Islet precursor cell (in vitro differentiated cells): ENCODE measurements at regions not wholly inside any gene's neighbourhood (a gene's known extent, or its start where the extent isn't known, plus 50 kb on each side); places are given as distances from the start of the nearest gene placed in this dataset.
"Not testable (repeated sequence)": the region's sequence is repeated elsewhere in the genome, so short reads cannot be mapped to it uniquely, and the experiment has no call there.

Experiments used
- DNase-seq: peaks from one replicate; pipeline ENCODE4 v3.0.0-alpha.2; 2018

DNA sequence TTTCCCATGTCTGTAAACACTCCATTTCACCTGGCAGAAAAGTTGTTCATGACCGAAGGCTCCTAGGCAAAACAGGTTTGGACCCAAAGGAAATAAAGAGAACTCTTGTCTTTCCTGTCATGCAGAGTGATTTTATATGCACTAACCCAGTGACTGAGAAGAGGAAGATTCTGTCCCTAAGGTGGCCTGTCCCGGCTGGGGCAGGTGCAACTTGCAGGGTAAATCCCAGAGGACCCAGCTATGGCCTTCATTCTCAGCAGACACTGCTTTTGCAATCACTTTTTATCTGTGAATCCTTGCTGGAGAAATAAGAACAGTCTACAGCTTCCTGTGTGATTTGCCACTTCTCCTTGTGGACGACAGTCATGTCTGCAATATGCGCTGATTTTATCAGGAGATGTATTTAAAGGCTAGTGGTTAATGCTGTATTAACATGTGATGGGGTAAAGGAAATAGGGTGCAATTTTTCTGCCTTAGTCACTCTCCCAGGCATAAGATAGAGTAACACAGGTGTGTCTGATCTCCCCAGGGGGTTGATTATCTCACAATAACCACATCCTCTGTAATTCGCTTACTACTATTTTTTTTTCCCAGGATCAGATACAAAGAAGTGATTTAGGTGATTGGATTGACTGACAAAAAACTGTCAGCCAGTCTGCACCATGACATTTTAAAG is 696.8 kb upstream of the SOX9 start:
- peak; percentile 73 for DNase-seq

DNA sequence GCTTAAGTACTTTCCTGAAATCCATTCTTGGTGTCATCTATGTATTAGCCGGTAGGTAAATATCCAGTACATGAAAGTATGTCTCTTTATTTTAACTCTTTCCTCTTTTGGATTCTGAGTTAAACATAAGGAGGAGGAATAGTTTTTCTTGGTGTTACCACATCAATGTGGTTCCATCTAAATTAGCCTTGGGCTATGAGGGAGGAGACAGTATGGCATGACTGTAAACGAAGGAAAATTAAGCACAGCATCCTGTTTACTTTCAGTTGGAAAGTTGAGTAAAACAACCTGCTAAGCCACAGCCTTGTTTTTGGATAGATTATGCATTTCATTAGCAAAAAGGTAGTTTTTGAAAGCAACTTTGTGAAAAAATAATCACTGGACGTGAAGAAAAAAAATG is 693.0 kb upstream of the SOX9 start:
- no peak for DNase-seq

DNA sequence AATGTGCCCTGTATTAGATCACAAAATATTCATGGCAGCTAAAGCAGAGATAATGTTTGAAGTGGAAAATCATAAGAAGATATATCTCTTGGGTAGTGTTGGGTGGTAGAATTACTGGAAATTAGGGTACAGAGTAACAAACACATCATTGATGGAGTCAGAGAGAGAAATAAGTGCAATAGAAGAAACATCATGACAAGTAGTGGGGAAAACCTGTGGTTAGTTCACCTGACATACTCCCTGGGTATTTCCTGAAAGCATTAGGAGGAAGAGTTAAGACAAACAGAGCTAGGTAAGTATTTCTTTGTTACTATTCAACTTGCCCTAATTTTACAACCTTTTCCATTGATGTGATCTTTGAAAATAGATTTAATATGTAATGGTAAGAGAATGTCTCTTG is 691.9 kb upstream of the SOX9 start:
- DNase-seq = no peak

DNA sequence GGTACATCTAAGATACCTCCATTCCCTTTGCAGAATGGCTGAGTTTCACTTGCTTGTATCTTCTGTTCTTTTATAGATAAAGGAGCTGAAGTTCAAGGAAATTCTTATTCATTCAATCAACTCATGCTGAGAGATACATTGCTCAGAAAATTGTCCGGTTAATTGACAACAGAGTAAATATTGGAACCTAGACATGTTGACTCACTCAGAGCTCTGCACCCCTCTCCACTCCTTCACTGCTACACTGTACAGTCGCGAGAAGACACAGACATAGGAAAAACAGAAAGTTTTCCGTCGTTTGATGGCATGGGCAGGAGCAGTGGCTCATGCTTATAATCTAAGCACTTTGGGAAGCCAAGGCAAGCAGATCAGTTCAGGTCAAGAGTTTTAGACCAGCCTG is 690.5 kb upstream of the SOX9 start:
- no peak for DNase-seq

DNA sequence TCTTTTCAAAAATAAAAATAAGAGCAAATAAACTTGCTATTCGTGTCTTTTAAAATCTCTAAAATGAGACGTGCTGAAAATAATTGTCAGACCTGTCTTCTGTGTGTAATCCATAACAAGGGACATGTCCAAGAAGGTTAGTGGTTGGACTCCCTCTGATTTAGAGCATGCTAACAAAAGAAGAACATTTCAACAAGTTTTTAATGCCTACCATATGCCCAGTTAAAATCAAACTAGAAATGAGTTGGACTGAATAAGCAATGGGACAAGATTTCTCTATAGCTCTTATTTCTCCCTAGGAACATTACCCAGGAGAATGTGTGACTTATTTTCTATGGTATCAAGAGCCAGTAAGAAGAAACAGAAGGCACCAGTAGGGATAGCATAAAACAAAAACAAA is 689.7 kb upstream of the SOX9 start:
- DNase-seq = no peak

DNA sequence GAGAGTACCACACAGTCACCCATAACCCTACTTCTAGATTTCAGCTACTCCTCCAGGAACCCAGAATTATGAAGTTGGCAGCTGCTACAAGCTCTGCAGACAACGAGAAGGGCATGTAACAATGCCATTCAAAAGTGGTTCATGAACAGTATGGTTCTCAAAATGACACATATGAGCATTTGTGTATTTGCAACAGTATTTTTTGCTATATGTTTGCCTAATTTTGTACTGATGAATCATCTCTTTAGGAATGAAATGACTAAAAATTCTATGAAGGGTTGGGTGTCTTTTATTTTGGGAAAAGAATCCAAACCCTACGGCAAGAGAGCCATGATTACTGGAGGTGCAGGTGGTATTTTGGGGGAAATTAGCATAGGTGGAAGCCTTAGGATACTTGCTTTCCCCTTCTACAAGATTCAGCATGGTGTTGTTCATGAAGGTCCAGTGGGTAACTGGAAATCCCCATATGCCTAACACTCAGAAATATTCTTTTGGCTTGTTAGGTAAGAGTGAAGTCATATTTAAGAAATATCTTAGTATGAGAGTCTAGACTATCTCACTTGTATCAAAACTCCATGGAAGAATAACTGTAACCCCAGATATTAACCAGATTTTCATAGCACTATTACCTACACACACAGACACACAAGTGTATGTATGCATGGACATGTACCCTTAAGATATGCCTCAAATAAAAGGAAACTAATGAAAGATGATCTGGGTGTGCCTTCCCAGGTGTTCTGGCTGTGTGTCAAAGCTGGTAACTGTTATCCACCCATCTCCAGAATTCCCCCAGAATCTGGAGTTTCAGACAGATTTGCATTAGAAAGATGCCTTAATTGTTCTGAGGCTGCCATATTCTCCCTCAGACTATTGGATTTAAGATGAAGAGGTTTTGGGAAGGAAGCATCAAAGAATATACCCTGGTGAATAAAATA is 688.2 kb upstream of the SOX9 start:
- no peak for DNase-seq

DNA sequence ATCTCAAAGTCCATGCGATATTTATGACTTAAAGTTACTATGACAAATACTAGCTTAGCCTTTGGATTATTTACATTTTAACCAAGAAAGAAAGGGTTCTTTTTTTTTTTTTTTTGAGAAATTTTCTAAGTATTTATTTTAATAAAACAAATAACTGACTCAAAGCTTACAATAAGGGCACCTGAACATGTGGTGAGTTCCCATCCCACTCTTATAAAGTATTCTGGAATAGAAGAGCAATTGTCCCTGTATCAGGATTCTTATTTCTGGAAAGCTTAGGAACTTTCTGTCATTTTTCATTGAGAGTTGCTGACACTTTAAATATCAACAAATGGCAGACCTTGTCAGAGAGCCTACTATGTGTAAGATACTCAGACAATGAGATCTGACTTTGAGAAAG is 686.1 kb upstream of the SOX9 start:
- DNase-seq = no peak

DNA sequence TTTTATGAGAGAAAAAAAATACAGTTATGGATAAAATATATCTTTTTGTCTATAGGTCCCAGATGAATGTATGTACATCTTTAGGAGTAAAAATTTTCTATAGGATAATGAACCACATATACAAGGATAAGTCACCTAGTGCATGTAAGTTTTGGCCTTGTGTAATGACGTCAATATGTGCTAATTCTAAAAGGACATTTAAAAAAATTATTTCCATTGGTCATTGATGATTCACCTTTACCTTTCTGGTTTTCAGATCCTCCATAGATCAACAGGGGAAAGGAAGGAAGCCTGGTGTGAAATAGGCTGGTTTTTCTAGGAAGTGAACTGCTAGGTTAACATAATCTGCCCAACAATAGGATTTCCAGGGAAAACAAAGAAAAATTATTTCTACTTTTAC is 684.3 kb upstream of the SOX9 start:
- DNase-seq = no peak

DNA sequence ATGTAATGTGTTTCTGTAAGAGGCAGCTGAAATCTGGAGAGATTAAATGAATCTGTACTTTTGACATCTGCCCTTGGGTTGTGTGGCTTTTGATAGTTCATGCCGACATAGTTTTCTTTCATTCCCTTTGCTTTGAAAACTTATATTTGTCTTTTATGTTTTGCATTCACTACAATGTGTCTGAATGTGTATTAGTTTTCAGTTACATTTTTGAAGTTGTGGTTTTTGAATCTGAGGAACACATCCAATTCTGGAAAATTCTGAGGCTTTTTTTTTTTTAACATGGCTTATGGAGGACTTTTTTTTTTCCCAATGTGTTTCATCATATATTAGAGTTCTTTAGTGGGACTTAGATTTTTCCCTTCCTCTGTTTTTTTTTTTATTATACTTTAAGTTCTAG is 683.7 kb upstream of the SOX9 start:
- no peak for DNase-seq

DNA sequence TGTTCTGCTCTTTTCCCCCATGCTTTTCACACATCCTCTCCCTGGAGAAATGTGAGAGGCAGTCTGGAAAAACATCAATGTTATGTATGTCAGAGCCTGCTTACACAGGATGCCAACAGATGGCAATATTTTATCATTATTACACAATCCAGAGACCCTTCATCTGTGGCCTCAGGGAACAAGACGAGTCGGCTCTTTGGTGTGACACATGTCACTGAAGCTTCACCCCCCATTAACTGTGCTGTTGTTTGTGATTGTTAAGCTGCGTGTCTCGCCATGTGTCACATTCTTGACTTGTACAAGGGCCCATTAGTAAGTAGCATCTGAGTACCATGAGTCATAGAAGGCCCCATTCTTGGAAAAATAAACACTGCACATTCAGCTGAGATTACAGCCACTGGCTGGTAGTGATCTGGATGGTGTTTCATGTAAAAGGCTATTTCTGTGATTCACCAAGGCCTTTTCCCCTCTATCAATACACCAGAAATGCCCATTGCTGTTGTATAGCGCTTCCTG is 682.1 kb upstream of the SOX9 start:
- DNase-seq = peak; percentile 96

DNA sequence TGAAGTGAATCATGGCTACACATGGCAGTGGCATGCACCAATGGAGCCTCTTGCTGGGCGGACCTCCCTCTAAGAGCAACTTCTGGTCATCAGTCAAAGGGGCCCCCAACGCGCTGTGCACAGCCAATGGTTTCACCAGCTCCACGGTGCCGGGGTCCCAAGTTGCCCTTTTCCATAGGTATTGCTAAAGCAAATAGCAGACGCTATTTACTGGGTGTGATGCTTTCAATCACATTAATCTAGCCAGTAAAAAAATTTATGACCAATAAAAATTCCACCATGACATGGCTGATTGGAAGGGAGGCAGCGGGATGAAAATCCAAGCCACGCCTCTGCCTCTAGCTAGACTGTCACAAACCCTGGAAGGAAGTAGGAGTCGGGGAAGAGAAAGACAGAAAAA is 680.3 kb upstream of the SOX9 start:
- DNase-seq = peak; percentile 64

DNA sequence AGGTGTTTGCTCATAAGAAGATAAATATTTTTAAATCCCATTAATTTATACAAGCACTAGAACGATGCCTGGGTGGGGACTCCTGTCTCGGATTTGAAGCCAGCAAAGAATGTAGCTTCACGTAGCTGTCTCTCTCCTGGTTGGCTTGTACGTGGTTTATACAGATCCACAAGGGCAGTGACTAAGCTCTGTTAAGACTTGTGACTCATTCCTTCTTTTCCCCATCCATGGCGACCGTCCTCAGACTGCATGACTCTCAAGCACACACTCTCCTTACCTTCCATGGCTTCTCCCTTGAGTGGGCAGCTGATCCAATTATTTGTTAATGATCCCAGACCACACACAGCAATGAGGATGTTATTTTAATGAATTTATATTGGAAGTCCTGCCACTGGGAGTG is 679.7 kb upstream of the SOX9 start:
- DNase-seq = peak; percentile 89

DNA sequence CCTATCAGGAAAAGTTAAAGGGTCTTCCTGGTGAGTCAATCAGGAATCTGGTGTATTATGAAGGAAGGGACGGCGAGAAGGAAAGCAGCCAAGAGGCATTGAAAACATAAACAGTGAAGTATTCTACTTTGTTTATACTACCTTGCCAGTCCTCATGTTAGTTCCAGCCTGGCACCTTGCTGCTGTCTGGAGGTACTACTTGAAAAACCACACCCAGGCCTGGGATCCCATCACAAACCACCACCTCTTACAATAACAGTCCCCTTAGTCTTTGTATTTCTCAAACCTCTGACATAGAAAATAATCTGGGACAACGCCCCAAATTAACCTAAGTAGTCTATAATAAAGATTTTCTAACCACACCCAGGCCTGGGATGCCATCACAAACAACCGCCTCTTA is 676.7 kb upstream of the SOX9 start:
- no peak for DNase-seq

DNA sequence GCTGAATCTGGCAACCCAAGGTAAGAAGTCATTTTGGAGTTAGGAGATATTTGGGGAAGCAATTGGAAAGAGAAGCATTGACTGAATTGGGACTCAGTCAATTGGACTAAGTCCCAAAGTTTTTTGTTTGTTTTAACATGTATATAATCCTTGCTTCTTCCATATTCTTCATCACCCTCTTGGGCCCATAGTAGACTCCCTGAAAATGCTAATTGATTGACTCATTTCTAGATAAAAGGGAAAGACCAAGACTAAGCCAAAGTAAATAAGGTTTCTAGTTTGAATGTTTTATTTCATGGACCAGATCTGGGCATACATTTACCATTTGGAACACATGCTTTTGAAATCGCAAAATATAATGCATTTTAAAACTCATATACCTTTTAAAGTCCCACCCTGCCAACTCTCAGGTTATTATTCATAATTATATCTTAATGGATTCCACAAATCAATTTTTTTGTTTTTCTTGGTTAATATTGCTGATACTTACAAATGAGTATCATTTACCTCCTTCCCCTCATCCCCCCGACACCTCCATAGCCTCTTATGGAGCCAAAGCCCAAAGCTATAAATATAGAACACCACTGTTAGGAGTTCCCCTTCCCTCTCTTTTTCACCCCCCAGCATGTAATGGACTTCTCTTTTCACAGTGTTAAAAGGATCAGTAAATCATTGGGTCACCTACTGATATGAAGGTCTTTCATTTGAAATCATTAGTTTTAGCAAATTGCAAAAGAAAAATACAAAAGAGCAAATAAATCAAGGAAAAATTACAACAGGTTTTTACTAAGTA is 674.0 kb upstream of the SOX9 start:
- no peak for DNase-seq

DNA sequence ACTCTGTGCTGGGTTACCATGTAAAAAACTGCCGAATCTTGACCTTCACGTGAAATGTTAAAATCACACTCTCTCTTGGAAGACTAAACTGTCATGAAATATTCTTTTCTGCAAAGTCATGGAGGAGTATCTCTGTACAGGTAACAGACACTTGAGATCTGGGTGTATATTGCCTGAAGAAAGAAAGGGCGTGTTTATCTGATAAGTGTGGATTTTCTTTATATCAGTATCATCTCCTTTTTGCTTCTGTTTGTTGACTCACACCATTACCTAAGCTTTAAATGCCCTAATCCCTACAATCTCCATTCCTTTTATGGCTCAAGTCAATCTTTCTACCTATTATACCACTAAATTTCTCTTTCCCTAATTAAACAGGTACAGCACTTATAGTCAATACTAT is 673.2 kb upstream of the SOX9 start:
- no peak for DNase-seq

DNA sequence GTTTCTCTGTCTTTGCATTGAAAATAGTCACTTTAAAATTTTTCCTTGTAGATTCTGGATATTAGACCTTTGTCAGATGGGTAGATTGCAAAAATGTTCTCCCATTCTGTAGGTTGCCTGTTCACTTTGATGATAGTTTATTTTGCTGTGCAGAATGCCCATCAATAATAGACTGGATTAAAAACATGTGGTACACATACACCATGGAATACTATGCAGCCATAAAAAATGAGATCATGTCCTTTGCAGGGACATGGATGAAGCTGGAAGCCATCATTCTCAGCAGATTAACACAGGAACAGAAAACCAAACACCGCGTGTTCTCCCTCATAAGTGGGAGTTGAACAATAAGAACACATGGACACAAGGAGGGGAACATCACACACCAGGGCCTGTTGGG is 670.2 kb upstream of the SOX9 start:
- not testable (repeated sequence) for DNase-seq

DNA sequence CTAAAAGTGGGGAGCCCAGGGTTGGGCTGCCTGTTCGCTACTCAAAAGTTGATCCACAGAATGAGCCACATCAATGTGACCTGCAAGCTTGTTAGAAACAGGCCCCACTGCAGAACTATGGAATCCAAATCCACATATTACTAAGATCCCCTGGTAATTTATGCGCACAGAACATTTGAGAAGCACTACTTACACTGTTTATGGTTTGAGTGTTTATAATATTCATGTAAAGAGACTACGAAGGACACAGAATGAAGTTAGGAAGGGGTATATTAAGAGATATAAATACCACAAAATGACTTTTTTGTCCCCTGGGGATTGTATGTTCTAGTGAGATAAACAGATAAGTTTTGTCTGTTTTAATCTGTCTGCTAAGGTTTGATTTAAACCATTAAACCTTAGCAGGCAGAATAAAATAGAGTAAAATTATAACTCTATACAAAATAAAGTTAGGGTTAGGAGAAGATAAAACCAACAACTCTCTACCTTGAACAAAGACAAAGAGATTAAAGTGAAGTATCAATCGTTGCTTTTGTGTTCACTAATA is 666.9 kb upstream of the SOX9 start:
- no peak for DNase-seq

DNA sequence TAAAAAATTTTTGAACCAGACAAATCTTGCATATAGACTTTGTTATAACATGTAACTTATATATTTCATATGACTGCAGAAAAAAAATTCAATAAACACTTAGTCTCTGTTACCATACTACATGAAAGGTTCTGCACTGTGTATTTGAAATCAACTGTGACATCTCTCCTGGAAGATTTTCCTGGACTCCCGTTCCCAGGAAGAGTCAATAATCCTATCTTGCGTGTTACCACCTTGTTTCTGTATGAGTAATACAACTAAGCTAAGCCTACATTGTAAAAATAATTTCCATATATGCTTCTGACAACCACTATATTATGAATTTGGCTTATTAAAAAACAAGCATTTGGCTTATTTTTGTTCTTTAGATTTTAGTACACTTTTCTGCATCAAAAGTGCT is 665.6 kb upstream of the SOX9 start:
- DNase-seq = no peak

DNA sequence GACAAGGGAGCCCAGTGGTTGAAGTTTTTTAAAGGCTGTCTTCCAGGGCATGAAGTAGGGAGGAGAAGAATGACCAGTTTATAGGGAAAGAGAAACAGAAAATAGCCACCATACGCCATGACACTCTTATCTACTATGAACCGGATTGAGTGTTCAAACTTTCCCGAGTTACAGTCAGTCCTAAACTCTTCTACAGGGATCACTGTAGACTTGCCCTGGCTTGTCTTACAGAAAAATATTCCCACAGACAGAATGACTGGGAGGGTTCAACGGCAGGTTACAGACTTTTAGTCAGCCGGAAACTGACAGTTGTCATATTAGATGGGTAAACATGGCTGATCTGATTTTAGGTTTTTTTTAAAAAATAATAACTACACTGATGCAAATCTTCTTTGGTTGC is 662.5 kb upstream of the SOX9 start:
- DNase-seq = no peak

DNA sequence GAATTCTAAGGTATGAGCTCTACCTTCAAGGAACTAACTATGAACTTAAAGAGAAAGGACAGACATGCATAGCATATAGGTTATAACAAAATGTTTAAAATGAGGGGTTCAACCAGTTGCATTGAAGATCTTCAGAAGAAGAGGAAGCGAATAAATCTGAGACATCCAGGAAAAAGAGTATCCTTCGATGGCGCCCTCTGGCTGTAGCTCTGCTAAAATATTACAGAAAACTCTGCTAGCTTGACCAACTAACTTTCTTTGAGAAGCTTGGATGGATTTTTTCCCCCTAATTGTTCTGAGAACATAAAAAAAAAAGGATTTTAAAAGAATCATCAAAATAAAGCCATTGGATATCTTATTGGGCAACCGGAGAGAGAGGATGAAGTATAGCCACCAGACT is 659.9 kb upstream of the SOX9 start:
- DNase-seq = no peak

DNA sequence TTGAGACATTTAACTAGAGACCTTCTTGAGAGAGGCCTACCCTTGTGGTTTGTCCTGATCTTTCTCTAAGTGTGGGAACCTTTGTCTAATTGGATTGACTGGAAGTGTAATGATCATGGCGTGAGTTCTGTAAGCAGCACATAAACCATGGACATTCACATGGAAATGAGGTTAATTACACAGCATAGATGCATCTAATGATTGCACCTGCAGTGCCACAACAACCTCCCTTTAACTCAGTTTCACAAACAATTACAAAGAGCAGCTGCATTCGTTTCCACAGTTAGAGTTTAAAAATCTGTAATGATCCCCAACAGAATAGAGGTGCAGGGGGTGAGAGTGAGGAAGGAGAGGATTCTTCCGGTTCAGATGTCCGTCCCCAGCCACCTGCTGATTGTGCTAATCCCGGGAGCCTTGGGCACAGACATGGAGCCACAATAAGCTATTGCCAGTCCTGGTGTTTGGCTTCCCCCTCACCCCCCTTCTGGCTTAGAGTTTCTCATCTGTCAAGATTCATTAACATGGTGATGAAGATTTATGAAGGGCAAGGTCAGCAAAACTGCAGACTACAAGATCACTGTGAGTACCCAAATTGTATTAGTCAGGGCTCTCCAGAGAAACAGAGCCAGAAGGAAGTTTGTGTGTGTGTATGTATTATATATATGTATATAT is 659.2 kb upstream of the SOX9 start:
- DNase-seq = no peak

DNA sequence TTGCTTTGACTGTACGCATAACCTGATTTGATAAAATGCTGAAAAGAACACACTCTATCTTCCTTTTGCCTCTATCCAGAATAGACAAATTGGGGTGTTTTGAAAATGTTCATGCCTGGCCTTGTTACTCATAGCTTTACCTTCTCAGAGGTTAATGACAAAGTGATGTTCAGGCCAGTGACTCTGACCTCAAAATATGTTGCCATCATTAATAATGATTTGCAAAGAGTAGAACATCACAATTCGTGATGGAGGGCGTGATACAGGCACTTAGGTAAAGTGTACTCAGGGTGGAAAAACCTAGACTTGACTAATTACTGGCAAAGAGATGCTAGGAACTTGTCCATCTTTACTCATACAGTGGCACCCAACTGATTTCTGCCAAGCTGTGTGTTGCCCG is 656.6 kb upstream of the SOX9 start:
- DNase-seq = no peak

DNA sequence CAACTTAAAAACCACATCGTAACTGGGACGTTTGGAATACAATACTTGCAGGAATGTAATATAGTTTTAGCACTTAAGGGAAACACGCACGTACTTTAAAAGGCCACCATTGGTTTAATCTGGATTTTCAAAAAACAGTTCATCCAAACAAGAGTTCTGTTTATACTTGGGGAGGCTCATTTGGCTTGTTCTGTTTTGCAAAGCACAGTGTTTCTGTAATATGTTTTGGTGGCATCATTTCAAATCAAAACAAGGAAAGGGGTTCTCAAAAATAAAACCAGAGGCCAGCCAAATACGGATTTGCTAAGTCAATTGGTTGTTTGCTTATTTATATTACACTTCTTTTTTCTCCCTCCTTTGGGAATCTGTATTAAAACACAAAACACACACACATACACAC is 656.1 kb upstream of the SOX9 start:
- no peak for DNase-seq
